Stomach (tissue), 8 donors: ENCODE measurements at regions not wholly inside any gene's neighbourhood (a gene's known extent, or its start where the extent isn't known, plus 50 kb on each side); places are given as distances from the start of the nearest gene placed in this dataset.

ENCODE experiments used
- DNase-seq, 2 donors: peaks; one replicate each; pipeline versions ENCODE4 v3.0.0 to v3.0.0-alpha.2; 2013 to 2019
- H3K27ac ChIP-seq, 5 donors: fragments of 200-600 bp in 4 of 5; sonication (generic) in 4 of 5; one replicate each; pipeline ENCODE4 v1.5.1; 2013 to 2019; ENCODE audit warnings: mild to moderate bottlenecking in 1 of 5, moderate library complexity in 1 of 5
- H3K27me3 ChIP-seq, 3 donors: fragments of 200-600 bp; sonication (generic); one replicate each; pipeline ENCODE4 v1.5.1; 2017 to 2019; ENCODE audit warnings: mixed run types in 1 of 3
- H3K36me3 ChIP-seq, 4 donors: fragments of 200-600 bp; sonication (generic); 1 replicate in 3 of 4; 2 replicates in 1 of 4; pipeline ENCODE4 v1.5.1; 2016 to 2019
- H3K4me1 ChIP-seq, 4 donors: fragments of 200-600 bp; sonication (generic); one replicate each; pipeline ENCODE4 v1.5.1; 2016 to 2019
- H3K4me3 ChIP-seq, 4 donors: fragments of 200-600 bp; sonication (generic) in 3 of 4; one replicate each; pipeline ENCODE4 v1.5.1; 2016 to 2019; ENCODE audit warnings: mild to moderate bottlenecking in 1 of 4
- H3K9me3 ChIP-seq, 4 donors: fragments of 200-600 bp; sonication (generic); one replicate each; pipeline ENCODE4 v1.5.1; 2016 to 2019
- EP300 ChIP-seq: sonication (generic); formaldehyde crosslinking; IDR thresholded peaks from one replicate; pipeline ENCODE4 v1.6.1; 2017; ENCODE audit warnings: antibody characterized with exemption
- POLR2A ChIP-seq, 4 donors: fragments of 450-650 bp; IDR thresholded peaks; one replicate each; pipeline ENCODE4 v1.6.1; 2016; ENCODE audit warnings: antibody characterized with exemption in 4 of 4, control low read depth in 2 of 4, mild to moderate bottlenecking in 1 of 4, moderate library complexity in 1 of 4
- POLR2AphosphoS5 ChIP-seq, 3 donors: sonication (generic); formaldehyde crosslinking; IDR thresholded peaks; one replicate each; pipeline ENCODE4 v1.6.1; 2016; ENCODE audit warnings: antibody characterized with exemption in 3 of 3
- WGBS, 5 donors: extraction: QIAGEN DNeasy Blood & Tissue Kit in 3 of 5; methylation state at CpG; one replicate each; pipeline versions ENCODE4 v1.1.5 to v1.1.7; 2013 to 2018; 5-methylcytosine and 5-hydroxymethylcytosine counted together
- intact Hi-C: fragments of 100-400 bp; cut with DNase I; formaldehyde crosslinking; loops from one replicate; pipeline ENCODE4 v1.15.1; 2023; ENCODE audit warnings: low total_unique reads
- TF ChIP-seq, protein P1 (sequence below), 7 experiments: fragments of 450-650 bp in 4 of 7; fragments of 200-600 bp in 3 of 7; sonication (generic) in 3 of 7; IDR thresholded peaks; one replicate each; pipeline ENCODE4 v1.5.1; 2016 to 2019; ENCODE audit warnings: antibody characterized with exemption in 7 of 7, control low read depth in 2 of 7, mild to moderate bottlenecking in 1 of 7
- donor health status: healthy with polysubstance abuse.
- donor health status: Bipolar disorder and iron deficiency.
- donor health status: healthy.

DNA sequence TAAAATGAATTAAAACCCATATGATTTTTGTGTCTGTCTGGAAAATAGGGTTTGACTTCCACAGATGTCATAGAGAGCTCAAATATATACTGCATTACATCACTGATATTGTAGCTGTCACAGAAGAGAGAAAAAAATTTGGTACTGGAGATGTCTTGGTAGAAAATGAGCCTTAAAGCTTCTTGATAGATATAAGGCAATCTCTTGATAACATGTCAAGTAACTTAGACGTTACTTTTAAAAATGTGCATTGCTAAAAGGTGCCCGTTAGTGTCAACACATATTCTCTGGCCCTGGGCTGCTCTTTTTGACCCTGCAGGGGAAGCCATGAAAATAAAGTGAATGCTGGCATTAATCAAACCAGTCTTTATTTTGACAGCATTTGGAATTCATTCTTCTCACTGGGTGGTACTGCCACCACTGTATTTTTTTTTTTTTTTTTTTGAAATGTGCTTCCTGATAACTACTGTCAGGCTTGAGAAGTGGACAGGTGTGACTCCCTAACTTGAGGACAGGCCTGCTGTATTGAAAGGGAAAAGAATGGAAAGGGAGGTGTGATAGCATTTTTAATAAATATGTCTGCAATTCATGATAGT lies 53.0 kb upstream of the RAPGEF2 start:
- Histone ChIP-seq H3K4me3 (no peak overlapping the region), H3K27ac (no peak overlapping the region), H3K27me3 (no peaks in the 10 kb centered on the region), H3K36me3 (no peaks in the 10 kb centered on the region), H3K4me1 (peaks cover 0 to 14% (median 5%) of the 10 kb centered on the region in 4 donors), H3K9me3 (no peaks in the 10 kb centered on the region)
- TF ChIP-seq POLR2AphosphoS5 (IDR thresholded peaks at IDR 0.05) (no peak), POLR2A (IDR thresholded peaks at IDR 0.05) (no peak), EP300 (no peak)
- TF ChIP-seq, protein P1, sequence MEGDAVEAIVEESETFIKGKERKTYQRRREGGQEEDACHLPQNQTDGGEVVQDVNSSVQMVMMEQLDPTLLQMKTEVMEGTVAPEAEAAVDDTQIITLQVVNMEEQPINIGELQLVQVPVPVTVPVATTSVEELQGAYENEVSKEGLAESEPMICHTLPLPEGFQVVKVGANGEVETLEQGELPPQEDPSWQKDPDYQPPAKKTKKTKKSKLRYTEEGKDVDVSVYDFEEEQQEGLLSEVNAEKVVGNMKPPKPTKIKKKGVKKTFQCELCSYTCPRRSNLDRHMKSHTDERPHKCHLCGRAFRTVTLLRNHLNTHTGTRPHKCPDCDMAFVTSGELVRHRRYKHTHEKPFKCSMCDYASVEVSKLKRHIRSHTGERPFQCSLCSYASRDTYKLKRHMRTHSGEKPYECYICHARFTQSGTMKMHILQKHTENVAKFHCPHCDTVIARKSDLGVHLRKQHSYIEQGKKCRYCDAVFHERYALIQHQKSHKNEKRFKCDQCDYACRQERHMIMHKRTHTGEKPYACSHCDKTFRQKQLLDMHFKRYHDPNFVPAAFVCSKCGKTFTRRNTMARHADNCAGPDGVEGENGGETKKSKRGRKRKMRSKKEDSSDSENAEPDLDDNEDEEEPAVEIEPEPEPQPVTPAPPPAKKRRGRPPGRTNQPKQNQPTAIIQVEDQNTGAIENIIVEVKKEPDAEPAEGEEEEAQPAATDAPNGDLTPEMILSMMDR (IDR thresholded peaks at IDR 0.05): no peak
- intact Hi-C loops: no loop called here
- 66 to 81% (median 76%) methylated on average over 2 of the region's 2 CpGs for WGBS, 5 donors
- no peak for DNase-seq

DNA sequence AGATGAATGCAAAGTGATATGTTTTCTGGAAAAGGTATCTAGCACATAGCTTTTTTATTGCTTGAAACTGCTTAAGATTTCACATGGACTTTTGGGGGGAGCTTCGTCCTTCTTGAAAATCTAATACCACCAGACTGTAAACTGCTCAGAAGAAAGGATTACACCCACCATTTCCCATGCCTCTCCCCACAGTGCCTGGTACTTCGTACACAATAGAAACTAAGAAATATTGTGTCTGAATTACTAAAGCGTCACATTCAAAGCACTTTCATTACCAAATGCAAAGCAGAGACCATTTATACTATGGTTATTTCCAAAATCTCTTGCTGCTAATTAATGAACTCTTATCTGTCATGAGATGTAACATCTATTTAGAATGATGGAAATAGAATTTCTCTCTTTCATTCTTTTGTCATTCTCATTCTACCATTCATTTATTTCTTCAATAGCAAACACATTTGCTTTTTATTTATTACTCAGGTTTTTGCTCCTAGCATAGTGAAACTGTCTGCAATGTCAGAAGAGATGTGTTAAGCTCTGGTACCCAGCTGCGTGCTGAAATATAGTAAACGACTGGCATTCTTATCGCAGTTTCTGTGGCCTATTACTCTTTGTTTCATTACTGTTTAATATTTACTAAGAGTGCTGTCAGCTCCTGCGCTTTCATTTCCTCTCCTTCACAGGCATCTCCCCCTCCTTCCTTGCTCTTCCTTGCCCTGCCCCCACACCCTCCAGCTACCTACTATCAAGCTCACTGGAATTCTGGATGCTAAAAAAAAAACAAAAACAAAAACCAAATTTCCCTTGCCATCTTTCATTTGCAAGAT lies 51.4 kb upstream of the RAPGEF2 start:
- no peaks in the 10 kb centered on the region for H3K36me3 ChIP-seq
- H3K4me1 ChIP-seq: peaks cover 0 to 14% (median 5%) of the 10 kb centered on the region in 4 donors
- H3K27ac ChIP-seq: no peak overlapping the region
- no peak overlapping the region for H3K4me3 ChIP-seq
- DNase-seq: peak in 1 of 2 donors; percentile 26
- 36 to 44% (median 39%) methylated on average over 7 of the region's 7 CpGs for WGBS, 5 donors
- no peak for TF ChIP-seq POLR2A (IDR thresholded peaks at IDR 0.05)
- TF ChIP-seq, protein P1 (IDR thresholded peaks at IDR 0.05): no peak
- TF ChIP-seq EP300: no peak
- TF ChIP-seq POLR2AphosphoS5 (IDR thresholded peaks at IDR 0.05): no peak
- no peaks in the 10 kb centered on the region for H3K9me3 ChIP-seq
- intact Hi-C loops: no loop called here
- H3K27me3 ChIP-seq: no peaks in the 10 kb centered on the region

DNA sequence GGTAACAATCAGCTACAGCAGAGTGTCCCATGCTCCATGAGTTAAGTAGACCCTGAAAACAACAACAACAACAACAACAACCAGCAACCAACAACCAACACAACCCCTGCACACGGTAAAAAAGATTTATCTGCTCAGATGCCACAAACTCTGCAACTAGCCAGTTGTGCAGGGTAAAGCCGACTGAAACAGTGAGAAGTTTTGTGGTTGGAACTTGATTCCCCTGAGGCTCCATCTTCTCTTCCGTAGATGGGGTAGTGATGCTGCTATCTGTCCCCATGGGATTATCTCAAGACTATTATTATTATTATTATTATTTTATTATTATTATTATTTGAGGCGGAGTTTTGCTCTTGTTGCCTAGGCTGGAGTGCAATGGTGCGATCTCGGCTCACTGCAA lies 50.6 kb upstream of the RAPGEF2 start:
- WGBS, 5 donors: 84 to 92% (median 90%) methylated on average over 6 of the region's 6 CpGs
- no peak overlapping the region for H3K4me3 ChIP-seq
- TF ChIP-seq, protein P1 (IDR thresholded peaks at IDR 0.05): no peak
- TF ChIP-seq POLR2AphosphoS5 (IDR thresholded peaks at IDR 0.05) (no peak), EP300 (no peak), POLR2A (IDR thresholded peaks at IDR 0.05) (no peak)
- no peak for DNase-seq
- no peaks in the 10 kb centered on the region for H3K9me3 ChIP-seq
- H3K27me3 ChIP-seq: no peaks in the 10 kb centered on the region
- H3K36me3 ChIP-seq: no peaks in the 10 kb centered on the region
- H3K4me1 ChIP-seq: peaks cover 0 to 12% (median 5%) of the 10 kb centered on the region in 4 donors
- no peak overlapping the region for H3K27ac ChIP-seq
- intact Hi-C loops: no loop called here
